Activated naive CD8-positive, alpha-beta T cell (primary cell): ENCODE measurements at regions not wholly inside any gene's neighbourhood (a gene's known extent, or its start where the extent isn't known, plus 50 kb on each side); places are given as distances from the start of the nearest gene placed in this dataset.
"Not testable (repeated sequence)": the region's sequence is repeated elsewhere in the genome, so short reads cannot be mapped to it uniquely, and the experiment has no call there.

Experiments used
- H3K27ac Mint-ChIP-seq: one replicate; pipeline ENCODE4 v1.8.0; 2021; ENCODE audit warnings: mixed read lengths
- H3K27me3 Mint-ChIP-seq: one replicate; pipeline ENCODE4 v1.8.0; 2021; ENCODE audit warnings: mixed read lengths
- H3K36me3 Mint-ChIP-seq: one replicate; pipeline ENCODE4 v1.8.0; 2021; ENCODE audit warnings: mixed read lengths
- H3K4me1 Mint-ChIP-seq: one replicate; pipeline ENCODE4 v1.8.0; 2021; ENCODE audit warnings: low read depth, mixed read lengths
- H3K4me3 Mint-ChIP-seq: one replicate; pipeline ENCODE4 v1.8.0; 2021; ENCODE audit warnings: mild to moderate bottlenecking, mixed read lengths
- H3K9me3 Mint-ChIP-seq: one replicate; pipeline ENCODE4 v1.8.0; 2021; ENCODE audit warnings: low read depth, mixed read lengths

GRCh38 chr13:23021906-23022305 is 158.9 kb upstream of the SGCG start:
- no peaks in the 10 kb centered on the region for H3K36me3 Mint-ChIP-seq
- H3K27ac Mint-ChIP-seq = no peak overlapping the region
- H3K9me3 Mint-ChIP-seq = no peaks in the 10 kb centered on the region
- no peak overlapping the region for H3K4me3 Mint-ChIP-seq
- peaks cover 4% of the 10 kb centered on the region for H3K4me1 Mint-ChIP-seq
- H3K27me3 Mint-ChIP-seq = peaks cover 3% of the 10 kb centered on the region

- Mint-ChIP-seq H3K36me3 (no peaks in the 10 kb centered on the region), H3K4me3 (no peak overlapping the region), H3K27ac (no peak overlapping the region), H3K9me3 (no peaks in the 10 kb centered on the region), H3K27me3 (peaks cover 1% of the 10 kb centered on the region), H3K4me1 (peaks cover 4% of the 10 kb centered on the region)
These were observed 158.1 kb upstream of the SGCG start for GRCh38 chr13:23022704-23023103.

- H3K36me3 Mint-ChIP-seq = no peaks in the 10 kb centered on the region
These were observed 154.7 kb upstream of the SGCG start for GRCh38 chr13:23025864-23026608.

GRCh38 chr13:23039266-23039935 is 141.4 kb upstream of the SGCG start:
- H3K4me1 Mint-ChIP-seq = no peaks in the 10 kb centered on the region
- no peaks in the 10 kb centered on the region for H3K36me3 Mint-ChIP-seq
- H3K4me3 Mint-ChIP-seq = no peak overlapping the region
- peaks cover 9% of the 10 kb centered on the region for H3K27me3 Mint-ChIP-seq
- no peak overlapping the region for H3K27ac Mint-ChIP-seq
- no peaks in the 10 kb centered on the region for H3K9me3 Mint-ChIP-seq

More at GRCh38 chr13:23025864-23026608, 154.7 kb upstream of the SGCG start:
- Mint-ChIP-seq H3K4me3 (no peak overlapping the region), H3K9me3 (no peaks in the 10 kb centered on the region), H3K27me3 (peaks cover 8% of the 10 kb centered on the region), H3K27ac (no peak overlapping the region), H3K4me1 (peaks cover 4% of the 10 kb centered on the region)

- Mint-ChIP-seq H3K27me3 (peaks cover 10% of the 10 kb centered on the region), H3K36me3 (no peaks in the 10 kb centered on the region), H3K4me3 (no peak overlapping the region), H3K4me1 (no peaks in the 10 kb centered on the region), H3K9me3 (no peaks in the 10 kb centered on the region), H3K27ac (no peak overlapping the region)
These were observed 138.6 kb upstream of the SGCG start for GRCh38 chr13:23042181-23042580.

- Mint-ChIP-seq H3K27ac (no peak overlapping the region), H3K4me1 (no peaks in the 10 kb centered on the region), H3K9me3 (no peaks in the 10 kb centered on the region), H3K27me3 (peaks cover 8% of the 10 kb centered on the region), H3K4me3 (no peak overlapping the region), H3K36me3 (no peaks in the 10 kb centered on the region)
These were observed 135.9 kb upstream of the SGCG start for GRCh38 chr13:23044906-23045305.

- Mint-ChIP-seq H3K4me1 (no peaks in the 10 kb centered on the region), H3K36me3 (no peaks in the 10 kb centered on the region), H3K9me3 (no peaks in the 10 kb centered on the region), H3K27ac (no peak overlapping the region), H3K27me3 (peaks cover 2% of the 10 kb centered on the region), H3K4me3 (no peak overlapping the region)
These were observed 130.7 kb upstream of the SGCG start for GRCh38 chr13:23050126-23050525.

GRCh38 chr13:23053711-23054110 is 127.1 kb upstream of the SGCG start:
- H3K36me3 Mint-ChIP-seq, H3K4me3 Mint-ChIP-seq, H3K4me1 Mint-ChIP-seq, H3K27ac Mint-ChIP-seq, H3K27me3 Mint-ChIP-seq, H3K9me3 Mint-ChIP-seq: not testable (repeated sequence)

- Mint-ChIP-seq H3K4me1 (no peaks in the 10 kb centered on the region), H3K9me3 (no peaks in the 10 kb centered on the region), H3K27me3 (no peaks in the 10 kb centered on the region), H3K27ac (no peak overlapping the region), H3K36me3 (no peaks in the 10 kb centered on the region), H3K4me3 (no peak overlapping the region)
These were observed 121.6 kb upstream of the SGCG start for GRCh38 chr13:23059173-23059572.

GRCh38 chr13:23060959-23061358 is 119.8 kb upstream of the SGCG start:
- no peaks in the 10 kb centered on the region for H3K4me1 Mint-ChIP-seq
- H3K4me3 Mint-ChIP-seq = no peak overlapping the region
- H3K36me3 Mint-ChIP-seq = no peaks in the 10 kb centered on the region
- no peaks in the 10 kb centered on the region for H3K9me3 Mint-ChIP-seq
- H3K27ac Mint-ChIP-seq = no peak overlapping the region
- no peaks in the 10 kb centered on the region for H3K27me3 Mint-ChIP-seq

GRCh38 chr13:23067129-23067528 is 113.7 kb upstream of the SGCG start:
- no peaks in the 10 kb centered on the region for H3K36me3 Mint-ChIP-seq
- H3K27me3 Mint-ChIP-seq = peaks cover 1% of the 10 kb centered on the region
- H3K4me3 Mint-ChIP-seq = no peak overlapping the region
- H3K27ac Mint-ChIP-seq = no peak overlapping the region
- no peaks in the 10 kb centered on the region for H3K9me3 Mint-ChIP-seq
- H3K4me1 Mint-ChIP-seq = no peaks in the 10 kb centered on the region

- Mint-ChIP-seq H3K36me3 (no peaks in the 10 kb centered on the region), H3K4me3 (no peak overlapping the region), H3K9me3 (no peaks in the 10 kb centered on the region), H3K27ac (no peak overlapping the region), H3K27me3 (peaks cover 1% of the 10 kb centered on the region), H3K4me1 (no peaks in the 10 kb centered on the region)
These were observed 111.2 kb upstream of the SGCG start for GRCh38 chr13:23069566-23069965.

GRCh38 chr13:23074075-23074828 is 106.5 kb upstream of the SGCG start:
- Mint-ChIP-seq H3K27ac (no peak overlapping the region), H3K36me3 (no peaks in the 10 kb centered on the region), H3K27me3 (peaks cover 4% of the 10 kb centered on the region), H3K4me3 (no peak overlapping the region), H3K4me1 (no peaks in the 10 kb centered on the region), H3K9me3 (no peaks in the 10 kb centered on the region)

GRCh38 chr13:23081220-23081619 is 99.6 kb upstream of the SGCG start:
- Mint-ChIP-seq H3K9me3 (no peaks in the 10 kb centered on the region), H3K4me3 (no peak overlapping the region), H3K36me3 (no peaks in the 10 kb centered on the region), H3K27me3 (peaks cover 4% of the 10 kb centered on the region), H3K27ac (no peak overlapping the region), H3K4me1 (no peaks in the 10 kb centered on the region)

GRCh38 chr13:23081901-23082300 is 98.9 kb upstream of the SGCG start:
- Mint-ChIP-seq H3K36me3 (no peaks in the 10 kb centered on the region), H3K27me3 (peaks cover 4% of the 10 kb centered on the region), H3K4me3 (no peak overlapping the region), H3K9me3 (no peaks in the 10 kb centered on the region), H3K4me1 (no peaks in the 10 kb centered on the region), H3K27ac (no peak overlapping the region)
